GM19025 (cell line): ENCODE measurements at regions not wholly inside any gene's neighbourhood (a gene's known extent, or its start where the extent isn't known, plus 50 kb on each side); places are given as distances from the start of the nearest gene placed in this dataset.
"Not testable (repeated sequence)": the region's sequence is repeated elsewhere in the genome, so short reads cannot be mapped to it uniquely, and the experiment has no call there.

Source experiments
- ATAC-seq: cut with Tn5 transposase; IDR thresholded peaks from one replicate; pipeline ENCODE4 v1.9.1; 2021; ENCODE audit warnings: mild to moderate bottlenecking, low read depth, moderate library complexity; ENCODE audit not compliant: unreplicated experiment

DNA sequence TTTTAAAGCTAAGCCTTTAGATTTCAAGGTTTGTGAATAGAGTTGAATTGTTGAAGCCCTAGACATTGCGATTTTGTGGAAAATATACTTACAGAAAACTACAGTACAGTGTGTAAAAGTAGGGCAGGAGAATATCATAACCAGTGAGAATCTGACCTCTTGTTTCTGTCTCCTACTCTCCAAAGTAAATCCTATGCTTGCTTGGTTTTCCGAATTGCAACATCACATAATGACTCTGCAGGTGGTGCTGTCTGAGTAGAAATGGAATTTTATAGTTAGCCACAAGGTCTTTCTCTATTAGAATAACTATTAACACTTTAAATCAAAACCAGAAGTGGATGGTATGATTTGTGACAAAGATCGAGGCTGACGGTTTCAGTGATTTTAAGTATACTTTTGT is 505.6 kb downstream of the RAPGEF2 start:
- ATAC-seq, result no peak

DNA sequence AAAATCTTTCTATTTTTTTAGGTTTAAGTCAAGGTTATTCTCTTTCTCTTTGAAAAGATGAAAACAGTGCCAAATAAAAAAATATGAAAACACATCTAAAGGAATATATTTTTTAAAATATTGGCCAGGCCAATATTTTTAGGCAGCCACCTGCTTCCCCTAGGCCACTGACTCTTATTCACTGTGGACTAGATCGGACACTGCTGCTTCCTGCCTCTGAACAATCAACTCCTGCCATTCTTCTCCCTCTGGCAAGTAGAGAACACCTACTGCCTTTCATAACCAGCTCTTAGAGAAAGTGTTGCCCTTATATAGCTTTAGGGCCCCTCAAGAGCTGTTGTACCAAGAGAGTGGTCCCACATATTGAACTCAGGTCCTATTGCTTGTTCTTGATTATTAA is 529.2 kb downstream of the RAPGEF2 start:
- ATAC-seq, result no peak

DNA sequence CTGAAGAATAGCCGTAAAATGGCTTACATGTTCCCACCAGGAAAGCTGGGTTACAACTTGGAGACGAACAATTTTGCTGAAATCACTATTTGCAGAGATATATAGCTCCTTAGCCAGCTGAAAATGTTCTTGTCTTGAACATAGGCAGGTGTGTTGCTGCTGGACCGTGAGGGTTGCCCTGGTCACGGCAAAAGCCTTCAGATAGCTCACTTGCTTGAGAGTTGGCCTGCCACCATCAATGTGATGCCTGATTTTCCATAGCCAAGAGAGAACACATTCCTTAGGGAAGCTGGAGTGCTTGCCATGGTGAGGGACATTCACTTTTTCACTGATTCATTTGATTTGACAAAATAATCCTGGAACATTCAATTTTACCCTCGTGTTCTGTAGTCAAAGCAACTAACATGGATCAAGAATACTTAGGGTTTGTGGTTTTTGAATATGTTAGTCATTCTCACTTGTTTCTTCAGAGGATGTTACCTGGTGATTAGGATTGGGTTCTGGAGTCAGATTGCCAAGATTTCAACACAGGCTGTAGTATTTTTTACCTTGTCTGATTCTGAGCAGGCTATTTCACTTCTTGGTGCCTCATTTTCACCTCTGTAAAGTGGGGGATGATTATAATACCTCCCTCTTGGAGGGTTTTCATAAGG is 536.9 kb downstream of the RAPGEF2 start:
- ATAC-seq, result no peak

DNA sequence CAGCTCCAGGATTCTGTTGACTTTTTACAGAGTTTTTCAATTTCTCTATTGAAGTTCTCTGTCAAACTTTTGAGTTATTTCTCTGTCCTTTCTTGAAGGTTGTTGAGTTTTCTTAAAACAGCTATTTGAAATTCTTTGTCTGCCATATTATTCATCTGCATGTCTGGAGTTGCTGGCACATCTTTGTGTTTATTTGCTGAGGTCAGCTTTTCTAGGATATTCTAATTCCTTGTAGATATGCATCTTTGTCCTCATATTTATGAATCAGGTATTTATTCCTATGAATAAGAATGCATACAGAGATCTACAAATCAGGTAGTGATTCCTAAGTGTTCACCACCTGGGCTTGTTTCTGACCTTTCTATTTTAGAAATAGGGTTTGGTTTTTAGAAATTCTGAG is 546.4 kb downstream of the RAPGEF2 start:
- ATAC-seq, result no peak

DNA sequence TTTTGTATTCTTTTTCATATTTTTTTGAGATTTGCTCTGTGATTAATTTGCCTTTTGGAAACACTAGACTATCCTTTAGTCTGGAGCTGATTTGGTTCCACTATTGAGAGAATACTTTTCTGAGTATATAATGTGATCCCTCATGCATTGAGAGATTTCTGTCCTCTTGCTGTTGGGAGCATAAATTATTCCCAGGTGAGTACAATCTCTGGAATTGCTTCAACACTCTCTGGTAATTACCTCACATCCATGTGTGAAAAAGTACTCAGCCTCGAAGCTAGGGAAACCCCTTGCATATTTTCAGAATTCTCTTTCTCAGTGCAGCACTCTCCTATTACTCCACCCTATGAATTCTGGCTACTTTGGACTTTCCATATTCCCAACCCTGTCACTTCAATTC is 550.0 kb downstream of the RAPGEF2 start:
- ATAC-seq, result no peak

DNA sequence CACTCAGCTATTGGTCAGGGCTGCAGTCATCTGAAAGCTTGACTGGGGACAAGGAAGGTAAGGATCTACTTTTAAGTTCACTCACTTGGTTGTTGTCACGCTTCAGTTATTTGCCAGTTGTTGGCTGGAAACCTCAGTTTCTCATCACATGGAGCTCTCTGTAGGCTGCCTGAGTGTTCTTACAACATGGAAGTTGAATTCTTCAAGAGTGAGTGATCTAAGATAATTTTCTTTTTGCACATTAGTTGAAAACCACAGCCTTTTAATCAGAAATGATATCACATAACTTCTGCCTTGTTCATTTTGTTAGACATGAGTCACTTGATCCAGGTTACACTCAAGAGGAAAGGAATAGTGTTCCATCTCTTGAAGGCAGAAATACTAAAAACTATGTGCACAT is 552.7 kb downstream of the RAPGEF2 start:
- ATAC-seq, result no peak

DNA sequence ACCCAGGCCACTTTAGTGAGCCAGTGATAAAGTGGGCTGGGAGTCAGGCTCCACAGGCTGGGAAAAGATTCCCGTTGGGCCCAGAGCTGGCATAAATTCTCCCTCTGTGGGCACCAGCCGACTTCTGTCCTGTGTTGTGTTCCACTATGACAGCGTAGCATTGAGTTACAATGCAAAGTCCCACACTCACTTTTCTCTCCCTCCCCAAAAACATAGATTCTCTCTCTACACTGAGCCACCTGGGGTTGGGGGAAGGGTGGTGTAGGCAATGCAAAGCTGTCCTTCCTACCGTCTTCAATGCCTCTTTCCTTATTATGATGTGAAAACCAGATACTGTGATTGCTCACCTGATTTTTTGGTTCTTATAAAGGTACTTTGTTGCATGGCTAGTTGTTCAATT is 566.2 kb downstream of the RAPGEF2 start:
- ATAC-seq, result no peak

DNA sequence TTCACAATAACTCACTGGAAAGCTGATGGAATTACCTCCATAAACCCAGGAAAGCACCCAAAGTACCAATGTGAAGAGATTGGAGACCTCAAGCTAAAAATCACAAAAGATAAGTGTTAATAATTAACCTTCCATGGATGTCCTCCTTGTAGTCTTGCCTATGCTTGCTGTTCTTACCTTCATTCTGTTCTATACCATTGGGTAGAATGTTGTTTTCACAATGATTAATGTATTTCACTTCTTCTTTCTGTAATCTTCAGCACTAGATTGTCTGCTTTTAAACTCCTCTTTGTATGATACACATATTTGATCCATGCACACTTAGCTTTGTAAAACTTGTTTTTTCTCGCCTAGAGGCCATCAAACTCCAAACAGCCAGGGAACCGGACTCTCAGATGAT is 570.3 kb downstream of the RAPGEF2 start:
- ATAC-seq, result no peak

DNA sequence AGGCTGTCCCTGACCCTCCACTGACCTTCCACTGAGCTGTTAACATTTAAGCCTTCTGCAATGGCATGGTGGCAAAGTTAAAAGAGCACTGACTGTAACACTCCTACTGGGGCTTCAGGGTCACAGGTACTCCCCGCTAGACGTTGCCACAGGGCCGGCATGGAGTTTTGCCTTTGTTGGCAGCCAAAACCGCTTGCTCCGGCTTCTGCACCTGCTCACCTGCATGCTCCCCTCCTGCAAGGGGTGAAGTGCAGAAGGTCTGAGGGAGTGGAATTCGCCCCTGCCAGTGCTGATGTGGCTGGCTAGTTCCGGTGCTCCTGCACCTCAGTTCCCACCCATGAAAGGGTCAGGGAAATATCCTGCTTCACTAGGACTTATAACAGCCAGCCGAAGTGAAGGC is 571.4 kb downstream of the RAPGEF2 start:
- ATAC-seq, result no peak

DNA sequence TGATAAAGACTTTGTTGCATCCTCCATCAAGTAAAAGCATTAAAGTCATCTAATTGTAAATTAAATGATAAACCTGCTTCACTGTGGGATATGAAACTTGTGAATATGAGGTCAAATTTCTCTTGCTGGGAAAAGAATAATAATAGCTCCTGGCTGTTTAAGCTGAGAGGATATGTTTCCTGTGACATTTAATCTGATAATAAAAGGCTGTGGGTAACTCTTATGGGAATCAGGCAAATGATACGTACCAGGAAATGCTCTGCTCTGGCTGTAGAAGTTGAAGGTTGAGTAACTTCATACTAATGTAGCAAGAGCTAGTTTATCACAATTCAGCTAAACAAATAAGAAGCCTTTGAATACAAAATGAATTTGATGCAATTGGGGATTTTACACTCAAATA is 574.6 kb downstream of the RAPGEF2 start:
- ATAC-seq, result no peak

DNA sequence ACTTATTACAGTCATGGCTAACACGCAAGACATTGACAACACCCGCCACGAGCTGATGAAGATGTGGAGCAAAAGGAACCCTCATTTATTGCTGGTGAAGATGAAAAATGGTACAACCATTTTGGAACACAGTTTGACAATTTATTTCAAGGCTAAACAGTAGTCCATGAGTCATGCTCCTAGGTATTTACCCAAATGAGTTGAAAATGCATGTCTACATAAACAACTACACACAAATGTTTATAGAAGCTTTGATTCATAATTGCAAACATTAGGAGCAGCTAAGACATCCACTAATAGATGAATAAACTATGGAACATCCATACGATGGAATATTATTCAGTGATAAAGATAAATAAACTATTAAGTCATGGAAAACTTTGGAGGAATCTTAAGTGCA is 580.1 kb downstream of the RAPGEF2 start:
- ATAC-seq, result no peak

DNA sequence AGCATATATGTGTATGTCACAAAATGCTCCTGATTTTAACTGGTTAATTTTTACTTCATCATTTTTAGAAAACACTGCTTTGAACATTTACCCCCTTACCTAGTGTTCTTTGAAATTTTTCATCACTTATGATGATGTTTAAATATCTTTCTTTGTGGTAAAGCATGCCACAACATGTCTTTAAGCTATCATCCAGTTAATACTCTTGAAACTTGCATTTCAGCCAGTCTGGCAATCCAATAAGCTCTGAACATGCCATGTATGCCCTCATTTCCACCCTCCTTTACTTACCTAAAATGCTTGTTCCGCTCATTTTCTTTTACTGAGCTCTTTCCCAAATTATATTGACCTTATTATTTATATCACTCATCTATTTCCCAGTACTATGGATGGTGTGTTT is 581.2 kb downstream of the RAPGEF2 start:
- ATAC-seq, result no peak

DNA sequence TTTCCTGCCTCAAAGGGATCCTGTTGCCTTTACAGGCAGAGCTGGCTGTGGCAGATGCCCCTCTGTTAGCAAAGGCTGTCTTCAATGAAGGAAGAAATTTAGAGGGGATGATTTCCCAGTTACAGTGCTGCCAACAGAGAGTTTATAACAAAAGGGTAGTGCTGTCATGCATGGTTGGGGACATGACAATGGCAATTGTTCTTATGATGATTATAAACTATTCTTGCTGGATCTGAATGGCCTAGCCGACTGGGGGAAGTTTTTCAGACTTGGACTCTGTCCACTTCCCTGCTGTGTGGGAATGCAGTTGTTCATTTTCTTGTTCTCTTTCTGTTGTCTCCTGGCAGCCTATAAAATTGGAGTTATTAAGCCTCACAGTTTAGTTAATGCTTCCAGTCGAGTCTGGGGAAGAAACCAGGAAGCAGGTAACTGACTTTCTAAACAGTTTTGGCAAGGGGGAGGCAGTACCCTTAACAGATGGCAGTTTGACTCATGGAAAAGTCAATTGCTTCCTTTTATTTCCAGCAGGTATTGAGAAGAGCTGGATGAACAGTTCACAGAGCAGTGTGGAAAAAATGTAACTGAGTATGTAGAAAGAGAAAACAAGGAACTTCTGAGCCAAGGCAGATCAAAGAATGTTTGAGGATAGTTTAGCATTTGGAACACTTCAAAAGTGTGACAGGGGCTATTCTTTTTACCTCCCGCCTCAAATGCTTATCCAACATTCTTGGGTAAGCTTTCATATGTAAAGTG is 582.6 kb downstream of the RAPGEF2 start:
- no peak for ATAC-seq

DNA sequence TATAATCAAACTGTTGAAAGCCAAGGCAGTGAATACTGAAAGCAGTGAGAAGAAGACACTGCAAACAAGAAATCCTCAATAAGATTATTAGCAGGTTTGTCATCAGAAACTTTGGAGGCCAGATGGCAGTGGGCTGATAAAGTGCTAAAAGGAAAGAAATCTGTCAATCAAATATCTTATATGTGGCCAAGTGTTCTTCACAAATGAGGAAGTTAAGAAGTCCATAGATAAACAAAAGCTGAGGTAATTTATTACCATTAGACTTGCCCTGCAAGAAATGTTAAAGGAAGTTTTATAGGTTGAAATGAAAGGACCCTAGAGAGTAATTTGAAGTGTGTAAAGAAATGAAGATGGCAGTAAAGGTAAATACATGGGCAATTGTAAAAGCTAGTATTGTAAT is 586.6 kb downstream of the RAPGEF2 start:
- no peak for ATAC-seq

DNA sequence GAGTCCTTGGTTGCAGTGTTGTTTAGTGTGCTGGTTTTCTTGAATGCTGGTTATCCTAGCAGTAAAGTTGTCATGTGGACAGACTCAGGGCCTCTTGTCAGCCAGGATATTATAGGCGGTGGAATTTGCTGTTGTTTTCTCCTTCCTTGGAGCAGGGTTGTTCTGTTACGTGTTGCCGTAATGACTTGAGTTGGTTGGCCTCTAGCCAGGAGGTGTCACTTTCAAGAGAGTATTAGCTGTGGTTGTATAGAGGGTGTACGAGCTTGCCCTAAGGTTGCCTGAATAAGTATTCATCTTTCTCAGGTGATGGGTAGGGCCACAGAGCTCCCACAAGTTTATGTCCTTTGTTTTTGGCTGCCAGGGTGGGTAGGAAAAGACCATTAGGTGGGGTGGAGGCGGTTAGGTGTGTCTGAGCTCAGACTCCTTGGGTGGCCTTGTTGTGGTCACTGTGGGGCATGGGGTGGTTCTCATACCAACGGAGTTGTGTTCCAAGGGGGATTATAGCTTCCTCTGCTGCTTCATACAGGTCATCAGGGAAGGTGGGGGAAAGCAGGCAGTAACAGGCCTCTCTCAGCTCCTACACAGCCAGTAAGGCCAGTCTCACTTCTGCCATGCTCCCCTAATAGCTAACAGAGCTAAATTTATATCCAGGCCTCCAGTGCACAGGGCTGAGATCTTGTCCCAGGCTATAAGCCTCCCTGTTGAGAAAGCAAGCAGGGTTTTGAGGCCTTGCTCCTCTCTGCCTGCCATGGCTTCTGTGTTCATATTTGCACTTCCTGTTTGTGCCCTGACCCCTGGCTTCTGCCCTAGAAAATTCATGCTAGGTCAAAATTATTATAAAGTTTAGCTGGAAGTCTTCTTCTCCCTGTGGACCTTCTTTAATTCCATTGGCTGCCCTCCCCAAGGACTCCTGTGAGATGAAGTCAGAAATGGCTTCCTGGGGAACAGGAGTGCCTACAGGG is 594.7 kb downstream of the RAPGEF2 start:
- ATAC-seq, result no peak

DNA sequence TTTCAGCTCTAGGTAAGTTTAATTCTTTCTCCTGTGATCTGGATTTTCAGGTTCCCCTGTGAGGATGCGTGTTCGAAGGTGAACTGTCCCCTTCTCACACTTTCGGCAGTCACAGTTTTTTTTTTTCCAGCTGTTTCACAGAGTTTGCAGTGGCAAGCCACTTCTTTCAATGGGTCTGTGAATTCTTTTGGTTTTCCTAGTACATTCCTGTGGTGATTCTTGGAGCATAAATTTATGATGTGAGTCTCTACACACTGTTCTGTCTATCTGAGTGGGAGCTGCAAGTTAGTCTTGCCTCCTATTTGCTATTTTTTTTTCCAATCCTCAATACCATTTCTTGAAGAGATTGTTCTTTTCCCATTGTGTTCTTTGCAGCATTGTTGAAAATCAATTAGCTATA is 595.5 kb downstream of the RAPGEF2 start:
- no peak for ATAC-seq

DNA sequence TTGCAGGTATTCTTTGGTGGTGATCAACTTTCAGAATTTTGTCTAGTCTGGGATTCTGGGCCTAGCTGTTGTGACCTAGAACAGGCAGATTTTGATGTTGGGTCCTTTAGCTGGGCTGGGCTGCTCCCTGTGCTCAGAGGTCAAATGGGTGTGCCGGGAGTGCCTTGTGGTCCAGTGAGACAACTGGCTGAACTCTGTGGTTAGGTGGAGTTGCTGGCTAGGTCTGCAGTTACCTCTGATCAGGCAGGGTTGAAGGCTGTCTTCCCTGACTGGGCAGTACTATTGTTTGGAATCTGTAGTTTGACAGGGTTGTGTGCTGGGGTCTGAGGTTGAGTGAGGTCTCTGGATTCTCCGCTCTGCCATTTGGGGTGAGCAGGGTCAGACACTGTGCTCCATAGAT is 599.3 kb downstream of the RAPGEF2 start:
- ATAC-seq, result no peak

DNA sequence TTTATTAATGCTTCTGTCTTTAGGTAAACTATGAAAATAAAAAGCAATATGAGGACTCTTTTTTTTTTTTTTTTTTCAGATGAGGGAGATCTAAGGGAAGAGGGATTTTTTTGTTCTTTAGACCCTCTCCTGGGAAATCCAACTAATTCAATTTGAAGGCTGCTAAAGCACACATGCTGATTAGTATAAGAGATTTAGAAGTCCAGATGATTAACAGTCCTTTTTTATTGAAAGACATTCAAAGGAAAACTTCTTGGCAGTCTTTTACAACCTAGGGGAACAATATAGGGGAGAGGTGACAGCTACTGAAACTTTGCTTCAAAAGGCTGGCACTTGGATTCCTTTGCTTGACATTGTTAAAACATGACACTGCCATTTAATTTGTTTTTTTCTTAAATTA is 602.5 kb downstream of the RAPGEF2 start:
- ATAC-seq, result no peak

DNA sequence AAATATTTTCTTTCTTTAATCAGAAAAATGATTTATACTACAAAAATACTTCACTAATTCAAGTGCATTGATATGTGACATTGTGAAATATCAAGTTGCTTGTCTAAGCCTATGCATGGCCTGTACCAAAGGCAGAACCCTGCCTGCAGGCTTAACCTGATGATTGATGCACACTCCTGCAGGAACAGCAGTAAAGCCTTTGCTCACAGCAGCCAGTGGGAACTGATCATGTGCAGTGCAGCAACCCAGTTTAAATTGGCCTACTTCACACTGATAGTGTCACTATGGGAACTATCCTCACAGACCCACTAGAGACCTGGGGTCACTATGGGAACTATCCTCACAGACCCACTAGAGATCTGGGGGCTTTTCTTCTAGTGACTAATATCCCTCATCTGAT is 603.8 kb downstream of the RAPGEF2 start:
- no peak for ATAC-seq

DNA sequence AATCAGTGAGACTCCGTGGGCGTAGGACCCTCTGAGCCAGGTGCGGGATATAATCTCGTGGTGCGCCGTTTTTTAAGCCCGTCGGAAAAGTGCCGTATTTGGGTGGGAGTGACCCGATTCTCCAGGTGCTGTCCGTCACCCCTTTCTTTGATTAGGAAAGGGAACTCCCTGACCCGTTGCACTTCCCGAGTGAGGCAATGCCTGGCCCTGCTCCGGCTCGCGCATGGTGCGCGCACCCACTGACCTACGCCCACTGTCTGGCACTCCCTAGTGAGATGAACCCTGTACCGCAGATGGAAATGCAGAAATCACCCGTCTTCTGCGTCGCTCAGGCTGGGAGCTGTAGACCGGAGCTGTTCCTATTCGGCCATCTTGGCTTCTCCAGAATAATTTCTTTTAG is 612.3 kb downstream of the RAPGEF2 start:
- ATAC-seq, result not testable (repeated sequence)

DNA sequence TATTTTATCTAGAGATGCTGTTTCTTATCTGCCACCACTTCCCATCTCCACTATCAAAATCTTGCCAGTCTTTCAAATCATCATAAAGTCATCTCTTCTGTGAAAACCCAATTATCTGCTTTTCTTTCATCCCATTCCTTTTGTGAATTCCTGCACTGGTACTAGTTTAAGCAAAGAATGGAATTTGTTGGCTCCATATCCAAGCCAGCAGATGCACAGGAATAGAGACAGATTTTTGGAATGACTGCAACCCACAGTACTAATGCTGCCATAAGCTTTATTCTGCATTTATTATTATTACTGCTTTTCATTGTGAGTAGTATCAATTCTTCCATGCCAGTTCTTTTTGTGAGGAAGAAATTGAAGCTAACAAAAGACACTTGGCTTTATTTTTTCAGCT is 616.7 kb downstream of the RAPGEF2 start:
- ATAC-seq, result no peak
